ENCODE measurements at regions not wholly inside any gene's neighbourhood (a gene's known extent, or its start where the extent isn't known, plus 50 kb on each side); places are given as distances from the start of the nearest gene placed in this dataset.

DNA sequence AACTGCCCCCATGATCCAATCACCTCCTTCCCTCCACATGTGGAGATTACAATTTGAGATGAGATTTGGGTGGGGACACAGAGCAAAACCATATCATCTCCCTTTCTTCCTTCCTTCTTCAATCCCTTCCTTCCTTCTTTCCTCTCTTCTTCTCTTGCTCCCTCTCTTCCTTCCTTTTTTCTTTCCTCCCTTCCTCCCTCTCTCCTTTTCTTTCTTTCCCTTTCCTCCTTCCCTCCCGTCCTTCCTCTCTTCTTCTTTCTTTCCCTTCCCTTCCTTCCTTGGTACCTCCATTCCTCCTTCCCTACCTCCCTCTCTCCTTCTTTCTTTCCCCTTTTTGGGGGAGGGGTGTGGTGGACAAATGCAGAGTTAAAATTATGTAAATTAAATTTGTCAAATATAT, 145.1 kb downstream of the TSHZ3 start:
- in situ Hi-C loops (cut with MboI; ENCODE audit: low pct_unique_long_range_greater_than_20kb, low sequenced_read_pairs, unreplicated experiment), result no loop called here
- DNase-seq (ENCODE audit: low spot score), result no peak
- TF ChIP-seq, protein P1, sequence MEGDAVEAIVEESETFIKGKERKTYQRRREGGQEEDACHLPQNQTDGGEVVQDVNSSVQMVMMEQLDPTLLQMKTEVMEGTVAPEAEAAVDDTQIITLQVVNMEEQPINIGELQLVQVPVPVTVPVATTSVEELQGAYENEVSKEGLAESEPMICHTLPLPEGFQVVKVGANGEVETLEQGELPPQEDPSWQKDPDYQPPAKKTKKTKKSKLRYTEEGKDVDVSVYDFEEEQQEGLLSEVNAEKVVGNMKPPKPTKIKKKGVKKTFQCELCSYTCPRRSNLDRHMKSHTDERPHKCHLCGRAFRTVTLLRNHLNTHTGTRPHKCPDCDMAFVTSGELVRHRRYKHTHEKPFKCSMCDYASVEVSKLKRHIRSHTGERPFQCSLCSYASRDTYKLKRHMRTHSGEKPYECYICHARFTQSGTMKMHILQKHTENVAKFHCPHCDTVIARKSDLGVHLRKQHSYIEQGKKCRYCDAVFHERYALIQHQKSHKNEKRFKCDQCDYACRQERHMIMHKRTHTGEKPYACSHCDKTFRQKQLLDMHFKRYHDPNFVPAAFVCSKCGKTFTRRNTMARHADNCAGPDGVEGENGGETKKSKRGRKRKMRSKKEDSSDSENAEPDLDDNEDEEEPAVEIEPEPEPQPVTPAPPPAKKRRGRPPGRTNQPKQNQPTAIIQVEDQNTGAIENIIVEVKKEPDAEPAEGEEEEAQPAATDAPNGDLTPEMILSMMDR (IDR thresholded peaks at IDR 0.05; ENCODE audit: extremely low read depth, insufficient read depth, missing control alignments), result no peak

DNA sequence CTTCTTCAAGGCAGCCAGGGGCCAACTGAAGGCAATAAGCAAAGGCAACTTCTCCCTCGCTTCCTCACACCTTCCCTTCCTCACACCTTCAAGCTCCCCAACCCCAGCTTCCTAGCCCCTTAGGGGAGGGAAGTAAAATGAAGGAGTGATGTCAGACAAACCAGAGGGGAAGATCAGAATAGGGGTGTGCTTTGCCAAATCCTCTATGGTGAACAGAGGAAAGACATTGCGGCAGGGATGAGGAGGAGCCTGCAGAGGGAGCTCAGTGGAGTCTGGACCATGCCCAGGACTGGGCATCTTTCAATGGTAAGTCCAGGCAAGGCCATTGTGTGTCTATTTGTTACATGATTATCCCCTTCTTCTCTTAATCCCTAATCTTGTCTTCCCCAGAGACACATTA, 164.0 kb downstream of the TSHZ3 start:
- TF ChIP-seq, protein P1 (IDR thresholded peaks at IDR 0.05; ENCODE audit: extremely low read depth, insufficient read depth, missing control alignments), result no peak
- in situ Hi-C loops (cut with MboI; ENCODE audit: low pct_unique_long_range_greater_than_20kb, low sequenced_read_pairs, unreplicated experiment), result no loop called here
- no peak for DNase-seq (ENCODE audit: low spot score)

DNA sequence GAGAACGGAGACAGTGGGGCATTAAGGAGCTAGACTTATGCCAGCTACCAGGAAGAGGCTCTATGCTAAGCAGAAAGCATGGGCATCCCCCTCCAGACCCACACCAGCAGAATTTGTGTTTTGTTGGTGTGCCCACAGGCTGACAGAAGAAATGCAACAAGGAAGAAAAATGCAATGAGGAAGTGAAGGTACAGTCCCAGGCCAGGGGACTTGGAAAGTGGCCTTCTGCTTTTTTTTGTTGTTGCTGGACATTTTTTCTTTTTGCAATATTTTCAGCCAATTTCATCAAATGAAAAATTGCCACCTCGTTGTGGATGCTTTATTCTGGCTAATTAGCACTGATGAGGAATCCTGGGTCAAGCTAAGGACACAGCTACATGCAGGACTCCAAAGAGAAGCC, 167.7 kb downstream of the TSHZ3 start:
- no peak for DNase-seq (ENCODE audit: low spot score)
- in situ Hi-C loops (cut with MboI; ENCODE audit: low pct_unique_long_range_greater_than_20kb, low sequenced_read_pairs, unreplicated experiment), result no loop called here
- TF ChIP-seq, protein P1 (IDR thresholded peaks at IDR 0.05; ENCODE audit: extremely low read depth, insufficient read depth, missing control alignments), result no peak

DNA sequence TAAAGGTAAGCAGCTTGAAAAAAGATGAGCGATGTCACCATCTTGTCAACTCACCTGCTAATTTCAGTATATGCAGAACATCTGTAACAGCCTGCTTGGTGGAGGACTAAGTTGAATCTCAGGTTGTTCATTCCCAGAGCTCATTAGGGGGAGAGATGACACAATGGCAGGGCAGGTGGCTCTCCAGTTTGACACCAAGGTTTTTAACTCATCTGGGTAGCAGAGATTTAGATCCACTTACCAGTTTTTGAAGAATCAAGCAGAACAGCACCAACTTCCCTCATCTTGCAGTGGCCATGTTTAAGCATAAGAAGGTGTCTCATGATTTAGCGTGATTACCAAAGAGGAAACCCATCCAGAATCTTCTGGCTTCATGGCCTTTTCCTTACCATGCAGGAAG, 168.3 kb downstream of the TSHZ3 start:
- TF ChIP-seq, protein P1 (IDR thresholded peaks at IDR 0.05; ENCODE audit: extremely low read depth, insufficient read depth, missing control alignments), result no peak
- DNase-seq (ENCODE audit: low spot score), result no peak
- in situ Hi-C loops (cut with MboI; ENCODE audit: low pct_unique_long_range_greater_than_20kb, low sequenced_read_pairs, unreplicated experiment), result no loop called here

DNA sequence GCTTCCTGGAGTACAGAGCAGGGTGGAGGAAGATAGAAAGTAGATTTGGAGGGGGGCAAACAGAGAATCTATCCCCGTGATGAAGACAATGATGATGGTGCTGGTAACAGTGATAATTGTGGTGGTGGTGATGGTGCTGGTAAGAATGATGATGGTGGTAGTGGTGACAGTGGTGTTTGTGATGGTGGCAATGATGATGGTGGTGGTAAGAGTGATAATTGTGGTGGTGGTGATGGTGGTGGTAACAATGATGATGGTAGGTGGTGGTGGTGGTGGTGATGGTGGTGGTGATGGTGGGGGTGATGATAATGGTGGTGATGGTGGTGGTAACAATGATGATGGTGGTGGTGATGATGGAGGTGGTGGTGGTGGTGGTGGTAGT, 169.8 kb downstream of the TSHZ3 start:
- no peak for DNase-seq (ENCODE audit: low spot score)
- in situ Hi-C loops (cut with MboI; ENCODE audit: low pct_unique_long_range_greater_than_20kb, low sequenced_read_pairs, unreplicated experiment), result no loop called here
- TF ChIP-seq, protein P1 (IDR thresholded peaks at IDR 0.05; ENCODE audit: extremely low read depth, insufficient read depth, missing control alignments), result no peak

DNA sequence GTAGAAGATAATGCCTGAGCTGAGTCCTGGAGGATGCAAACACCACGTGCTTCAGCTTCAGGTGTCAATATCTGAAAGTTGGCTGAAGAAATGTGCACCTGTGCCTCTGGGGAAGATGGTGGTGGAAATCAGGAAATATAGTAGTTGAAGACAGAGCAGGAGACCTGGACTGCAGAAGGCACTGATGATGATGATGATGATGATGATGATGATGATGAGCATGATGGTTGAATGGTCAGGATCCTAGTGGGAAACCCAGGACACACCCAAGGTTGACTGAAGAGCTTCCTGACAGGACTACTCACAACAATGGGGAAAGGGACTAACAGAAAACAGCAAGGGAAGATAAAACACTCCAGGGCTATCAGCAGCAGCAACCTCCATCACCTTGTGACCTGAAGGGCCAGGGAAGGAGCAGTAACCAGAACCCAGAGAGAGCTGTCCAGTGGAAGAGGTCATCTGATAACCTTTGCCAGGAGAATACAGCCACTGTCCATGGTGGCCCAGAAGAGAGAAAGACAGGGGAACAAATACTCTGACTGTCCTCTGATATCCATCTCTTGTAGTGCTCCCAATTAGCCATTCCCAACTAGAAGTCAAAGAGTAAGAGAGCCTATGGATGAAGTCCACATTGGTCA, 170.3 kb downstream of the TSHZ3 start:
- in situ Hi-C loops (cut with MboI; ENCODE audit: low pct_unique_long_range_greater_than_20kb, low sequenced_read_pairs, unreplicated experiment), result no loop called here
- DNase-seq (ENCODE audit: low spot score), result no peak
- TF ChIP-seq, protein P1 (IDR thresholded peaks at IDR 0.05; ENCODE audit: extremely low read depth, insufficient read depth, missing control alignments), result no peak
